Psoas muscle (tissue), 7 donors: ENCODE measurements at regions not wholly inside any gene's neighbourhood (a gene's known extent, or its start where the extent isn't known, plus 50 kb on each side); places are given as distances from the start of the nearest gene placed in this dataset.

ENCODE experiments used
- ATAC-seq, 4 donors: fragments of 200-7000 bp; cut with Tn5 transposase; one replicate each; pipeline ENCODE4 v1.9.1; 2020; ENCODE audit warnings: moderate library complexity in 3 of 4, mild to moderate bottlenecking in 2 of 4
- DNase-seq, 2 donors: peaks; one replicate each; pipeline ENCODE4 v3.0.0-alpha.2; 2020
- H3K27ac ChIP-seq: fragments of 200-600 bp; one replicate; pipeline ENCODE4 v1.8.0; 2022
- H3K27me3 ChIP-seq, 3 donors: fragments of 200-600 bp in 1 of 3; one replicate each; pipeline versions ENCODE4 v1.6.1 to v1.8.0; 2013 to 2022; ENCODE audit warnings: low read length in 2 of 3, mild to moderate bottlenecking in 2 of 3, moderate library complexity in 1 of 3; ENCODE audit not compliant: insufficient read depth in 3 of 3
- H3K36me3 ChIP-seq, 2 donors: fragments of 200-600 bp in 1 of 2; one replicate each; pipeline versions ENCODE4 v1.6.1 to v1.8.0; 2013 to 2022; ENCODE audit warnings: low read depth in 1 of 2, mild to moderate bottlenecking in 1 of 2, moderate library complexity in 1 of 2; ENCODE audit not compliant: insufficient read depth in 1 of 2
- H3K4me1 ChIP-seq: fragments of 200-600 bp; one replicate; pipeline ENCODE4 v1.8.0; 2022
- H3K4me3 ChIP-seq: fragments of 200-600 bp; one replicate; pipeline ENCODE4 v1.8.0; 2022; ENCODE audit warnings: mild to moderate bottlenecking
- H3K9me3 ChIP-seq: fragments of 200-600 bp; one replicate; pipeline ENCODE4 v1.8.0; 2022
- CTCF ChIP-seq: fragments of 200-600 bp; IDR thresholded peaks from one replicate; pipeline ENCODE4 v1.8.0; 2022; ENCODE audit warnings: antibody characterized with exemption
- WGBS, 3 donors: extraction: QIAGEN DNeasy Blood & Tissue Kit; methylation state at CpG; one replicate each; pipeline versions ENCODE4 v1.1.6 to v1.1.7; 2013; 5-methylcytosine and 5-hydroxymethylcytosine counted together
- intact Hi-C, 2 donors: fragments of 100-400 bp; cut with DNase I; formaldehyde crosslinking; loops; one replicate each; pipeline versions ENCODE4 v1.11.0 to v1.14.2; 2022
- donor health status: healthy with polysubstance abuse.
- donor health status: DM: no; HTN: no; CAD: no; lungs with moderate emphysema.
- donor health status: Bipolar disorder and iron deficiency.
- donor health status: healthy.
- donor health status: DM: yes; HTN: yes; CAD: no.
- donor health status: DM: no; HTN: no; CAD: no.
- donor health status: DM: yes; HTN: yes; CAD: no.

GRCh38 chr5:58149746-58150145, 310.1 kb downstream of the PLK2 start:
- ATAC-seq (no peak), DNase-seq (no peak)
- WGBS, 3 donors: 94 to 98% (median 96%) methylated on average over 4 of the region's 4 CpGs
- Histone ChIP-seq H3K9me3 (no peaks in the 10 kb centered on the region), H3K27ac (no peak overlapping the region), H3K36me3 (no peaks in the 10 kb centered on the region), H3K4me1 (no peaks in the 10 kb centered on the region), H3K4me3 (no peak overlapping the region), H3K27me3 (no peaks in the 10 kb centered on the region)
- TF ChIP-seq CTCF: no peak
- intact Hi-C loops: no loop called here

- Histone ChIP-seq H3K4me3 (no peak overlapping the region), H3K27me3 (no peaks in the 10 kb centered on the region), H3K4me1 (no peaks in the 10 kb centered on the region), H3K9me3 (no peaks in the 10 kb centered on the region), H3K27ac (no peak overlapping the region), H3K36me3 (no peaks in the 10 kb centered on the region)
- TF ChIP-seq CTCF: no peak
- 71 to 84% (median 78%) methylated on average over 3 of the region's 3 CpGs for WGBS, 3 donors
- intact Hi-C loops: no loop called here
- DNase-seq: no peak
- no peak for ATAC-seq
These were observed 310.5 kb downstream of the PLK2 start for GRCh38 chr5:58149345-58149744.

- H3K4me3 ChIP-seq: no peak overlapping the region
- H3K27ac ChIP-seq: no peak overlapping the region
- no peak for TF ChIP-seq CTCF
- intact Hi-C loops: no loop called here
- no peaks in the 10 kb centered on the region for H3K36me3 ChIP-seq
- H3K9me3 ChIP-seq: no peaks in the 10 kb centered on the region
- ATAC-seq: no peak
- H3K4me1 ChIP-seq: no peaks in the 10 kb centered on the region
- no peaks in the 10 kb centered on the region for H3K27me3 ChIP-seq
- DNase-seq: no peak
These were observed 311.6 kb downstream of the PLK2 start for GRCh38 chr5:58148254-58148775.

- H3K9me3 ChIP-seq: no peaks in the 10 kb centered on the region
- no peak overlapping the region for H3K4me3 ChIP-seq
- intact Hi-C loops: no loop called here
- 93 to 94% (median 93%) methylated on average over 11 of the region's 11 CpGs for WGBS, 3 donors
- no peak overlapping the region for H3K27ac ChIP-seq
- H3K4me1 ChIP-seq: no peaks in the 10 kb centered on the region
- H3K36me3 ChIP-seq: no peaks in the 10 kb centered on the region
- no peak for ATAC-seq
- no peak for TF ChIP-seq CTCF
- no peaks in the 10 kb centered on the region for H3K27me3 ChIP-seq
- no peak for DNase-seq
These were observed 314.4 kb downstream of the PLK2 start for GRCh38 chr5:58145397-58145934.

- DNase-seq (no peak), ATAC-seq (no peak)
- Histone ChIP-seq H3K27ac (no peak overlapping the region), H3K4me1 (no peaks in the 10 kb centered on the region), H3K36me3 (no peaks in the 10 kb centered on the region), H3K9me3 (no peaks in the 10 kb centered on the region), H3K27me3 (no peaks in the 10 kb centered on the region), H3K4me3 (no peak overlapping the region)
- intact Hi-C loops: no loop called here
- 93 to 96% (median 94%) methylated on average over 2 of the region's 2 CpGs for WGBS, 3 donors
- TF ChIP-seq CTCF: no peak
These were observed 316.2 kb downstream of the PLK2 start for GRCh38 chr5:58143727-58144126.
